GM19372 (cell line): ENCODE measurements at regions not wholly inside any gene's neighbourhood (a gene's known extent, or its start where the extent isn't known, plus 50 kb on each side); places are given as distances from the start of the nearest gene placed in this dataset.
"Not testable (repeated sequence)": the region's sequence is repeated elsewhere in the genome, so short reads cannot be mapped to it uniquely, and the experiment has no call there.

Experiments used
- ATAC-seq: cut with Tn5 transposase; IDR thresholded peaks from one replicate; pipeline ENCODE4 v1.9.1; 2021; ENCODE audit warnings: mild to moderate bottlenecking, low read depth, moderate library complexity; ENCODE audit not compliant: unreplicated experiment

- peak; percentile 35 for ATAC-seq
These were observed 173.4 kb upstream of the ATP2B1 start for GRCh38 chr12:89882050-89882449.

DNA sequence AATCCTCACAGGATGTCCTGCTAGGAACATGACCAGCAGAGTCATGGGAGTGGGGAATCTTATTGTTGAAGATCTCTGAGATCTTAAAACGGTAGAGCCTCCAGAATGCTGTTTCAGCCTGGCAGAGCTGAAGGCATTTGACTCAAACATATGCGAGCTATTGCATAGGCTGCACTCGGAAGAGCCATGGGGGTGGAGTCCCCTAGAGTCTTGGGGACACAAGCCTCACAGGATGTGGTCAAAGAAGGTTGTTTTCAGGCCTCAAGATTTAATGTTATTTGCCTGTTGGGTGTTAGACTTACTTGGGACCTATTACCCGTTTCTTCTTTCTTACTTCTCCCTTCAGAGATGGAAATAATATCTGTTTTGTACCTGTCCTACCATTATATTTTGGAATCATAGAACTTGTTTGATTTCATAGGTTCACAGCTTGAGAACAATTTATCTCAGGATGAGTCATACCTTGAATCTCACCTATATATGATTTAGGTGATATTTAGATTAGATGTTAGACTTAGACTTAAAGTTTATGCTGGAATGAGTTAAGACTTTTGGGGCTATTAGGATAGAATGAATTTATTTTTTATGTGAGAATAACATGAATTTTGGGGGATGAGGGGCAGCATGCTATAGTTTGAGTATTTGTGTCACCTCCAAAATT lies 172.2 kb upstream of the ATP2B1 start:
- ATAC-seq = peak; percentile 87

DNA sequence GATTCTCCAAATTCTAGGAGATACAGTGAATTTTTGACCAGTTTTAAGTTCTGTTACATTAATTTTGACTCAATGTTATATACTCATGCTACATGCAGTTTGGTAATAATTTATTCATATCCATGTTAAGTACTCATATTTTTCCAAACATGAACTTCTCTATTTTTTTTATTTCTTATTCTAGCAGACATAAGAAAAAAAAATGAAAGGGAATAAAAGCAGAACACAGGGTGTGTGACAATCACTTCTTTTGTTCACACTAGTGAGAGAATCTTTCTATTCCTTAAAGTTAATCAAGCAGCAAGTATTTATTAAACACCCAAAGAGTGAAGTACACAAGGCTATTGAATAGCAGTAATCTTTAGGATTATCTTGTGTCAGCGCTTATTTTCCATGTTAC lies 171.1 kb upstream of the ATP2B1 start:
- ATAC-seq = no peak

GRCh38 chr12:89878950-89879349 lies 170.3 kb upstream of the ATP2B1 start:
- ATAC-seq = no peak

DNA sequence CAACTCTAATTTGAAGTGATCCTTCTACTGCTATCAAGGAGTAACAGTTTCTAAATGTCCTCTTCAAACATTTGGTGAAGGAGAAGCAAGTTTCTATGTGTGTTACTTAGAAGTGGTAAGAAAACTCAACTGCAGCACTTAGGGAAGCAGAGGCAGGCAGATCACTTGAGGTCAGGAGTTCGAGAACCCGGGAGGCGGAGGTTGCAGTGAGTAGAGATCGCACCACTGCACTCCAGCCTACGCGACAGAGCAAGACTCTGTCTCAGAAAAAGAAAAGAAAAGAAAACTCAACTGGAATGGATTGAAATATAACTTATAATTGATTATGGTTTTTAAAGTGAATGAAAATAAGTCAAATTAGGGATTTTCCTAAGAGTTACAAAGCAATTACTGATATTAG lies 169.7 kb upstream of the ATP2B1 start:
- no peak for ATAC-seq

DNA sequence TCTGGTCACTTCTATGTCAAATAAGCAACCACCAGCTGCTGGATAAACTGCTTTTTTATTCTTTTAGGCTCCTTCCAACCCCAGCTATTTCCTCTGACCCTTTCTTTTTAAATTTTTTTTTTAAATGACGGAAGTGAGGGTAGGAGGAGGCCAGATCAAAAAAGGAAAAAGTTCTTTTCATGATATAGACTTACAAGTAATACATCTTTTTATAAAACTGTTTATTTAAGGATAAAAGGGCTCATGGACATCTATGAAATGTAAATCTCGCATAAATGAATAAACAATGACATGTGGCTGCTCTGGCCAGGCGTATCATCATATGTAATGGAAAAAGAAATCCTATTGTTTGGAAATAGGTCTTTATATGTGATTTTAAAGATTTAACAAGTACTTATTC lies 169.0 kb upstream of the ATP2B1 start:
- ATAC-seq = no peak

- no peak for ATAC-seq
These were observed 168.5 kb upstream of the ATP2B1 start for GRCh38 chr12:89877136-89877535.

DNA sequence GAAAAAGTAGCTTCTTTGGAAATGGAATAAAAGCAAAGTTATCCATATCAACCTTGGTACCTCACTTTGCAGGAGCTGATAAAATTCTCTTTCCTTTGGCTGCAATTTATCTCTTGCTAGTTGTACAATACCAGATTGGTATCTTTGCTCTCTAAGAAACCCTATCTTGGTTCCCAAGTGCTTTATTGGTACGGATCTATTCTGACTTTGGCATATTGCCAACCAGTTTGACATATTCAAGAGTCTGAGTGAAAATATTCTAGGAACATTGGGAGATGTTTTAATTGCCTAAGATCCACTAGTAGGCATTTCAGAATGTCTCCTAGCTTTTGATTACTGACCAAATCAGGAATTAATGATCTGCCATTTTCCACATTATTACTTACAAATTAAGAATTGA lies 167.2 kb upstream of the ATP2B1 start:
- no peak for ATAC-seq

- ATAC-seq = no peak
These were observed 166.6 kb upstream of the ATP2B1 start for GRCh38 chr12:89875225-89875624.

DNA sequence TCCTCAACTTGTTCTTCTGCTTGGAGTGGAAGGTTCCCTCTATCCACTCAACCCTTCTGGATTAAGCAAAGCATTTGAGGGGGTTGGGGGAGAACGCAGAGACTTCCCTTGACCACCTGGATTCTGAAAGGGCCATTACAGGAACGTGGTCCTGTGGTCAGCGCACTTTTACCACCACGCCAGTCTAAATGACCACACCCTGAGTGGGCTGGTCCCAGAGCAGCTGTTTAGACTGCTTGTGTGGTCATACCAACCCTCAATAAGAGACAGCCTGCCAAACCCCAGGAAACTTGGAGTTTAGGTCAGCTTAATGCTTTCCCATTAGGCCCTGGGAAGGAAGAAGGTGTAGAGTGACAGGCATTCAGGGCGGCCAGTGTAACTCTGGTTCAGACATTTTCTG lies 165.5 kb upstream of the ATP2B1 start:
- no peak for ATAC-seq

- ATAC-seq = no peak
These were observed 165.1 kb upstream of the ATP2B1 start for GRCh38 chr12:89873745-89874144.

DNA sequence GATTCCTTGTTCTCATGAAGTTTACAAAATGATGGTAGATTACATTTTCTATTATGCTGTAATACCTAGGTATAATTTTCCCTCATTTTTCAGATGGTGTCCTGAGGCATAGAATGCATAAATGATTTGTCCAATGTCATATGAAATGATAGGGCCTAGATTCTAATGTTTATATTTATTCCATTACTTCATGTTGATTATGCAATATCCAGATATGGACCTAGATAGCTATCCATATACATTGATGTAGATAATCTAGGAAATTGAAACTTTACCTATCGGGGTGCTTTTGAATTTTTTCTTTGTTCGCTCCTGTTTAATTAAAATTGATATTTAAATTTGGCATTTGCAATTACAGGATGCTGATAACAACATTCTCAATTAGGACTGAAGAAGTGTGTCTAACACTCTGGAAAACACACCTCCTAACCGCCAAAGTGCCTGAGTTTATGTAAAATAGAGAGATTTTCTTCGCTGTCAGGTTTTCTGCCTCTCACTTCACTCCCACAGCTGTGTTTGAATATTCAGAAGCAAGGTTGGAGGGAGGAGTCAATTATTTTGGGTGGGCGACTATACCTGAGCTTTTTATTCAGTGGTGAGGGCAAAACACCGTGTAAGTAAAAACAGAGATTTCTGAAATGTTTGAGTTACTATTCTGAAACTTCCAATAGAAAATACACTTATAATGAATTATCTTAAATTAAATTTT lies 164.4 kb upstream of the ATP2B1 start:
- no peak for ATAC-seq

GRCh38 chr12:89870413-89871184 lies 162.0 kb upstream of the ATP2B1 start:
- ATAC-seq = no peak

DNA sequence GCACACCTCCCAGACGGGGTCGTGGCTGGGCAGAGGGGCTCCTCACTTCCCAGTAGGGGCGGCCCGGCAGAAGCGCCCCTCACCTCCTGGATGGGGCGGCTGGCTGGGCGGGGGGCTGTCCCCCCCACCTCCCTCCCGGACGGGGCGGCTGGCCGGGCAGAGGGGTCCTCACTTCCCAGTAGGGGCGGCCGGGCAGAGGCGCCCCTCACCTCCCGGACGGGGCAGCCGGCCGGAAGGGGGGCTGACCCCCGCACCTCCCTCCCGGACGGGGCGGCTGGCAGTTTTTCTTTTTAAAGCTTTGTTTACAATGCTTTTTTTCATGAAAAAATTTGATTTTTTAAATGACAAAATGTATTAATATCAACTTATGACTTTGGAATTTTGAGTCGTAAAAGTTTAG lies 159.0 kb upstream of the ATP2B1 start:
- ATAC-seq = not testable (repeated sequence)

DNA sequence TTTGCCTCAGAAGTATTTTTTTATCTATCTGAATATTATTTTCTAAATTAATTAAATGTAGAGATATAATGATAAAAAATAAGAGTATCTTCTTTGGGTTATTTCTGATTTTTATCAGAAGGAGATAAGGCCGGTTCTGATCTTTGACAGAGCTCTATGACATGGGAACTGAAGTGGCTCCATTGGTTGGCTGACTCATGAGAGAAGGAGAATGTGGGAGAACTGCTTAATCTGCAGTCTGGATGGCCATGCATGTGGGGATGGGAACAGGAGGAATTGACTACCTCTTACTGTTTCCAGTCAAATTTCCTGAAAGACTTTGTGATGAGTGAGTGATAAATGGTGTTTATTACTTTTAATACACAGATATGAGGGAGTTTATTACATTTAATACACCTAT lies 155.8 kb upstream of the ATP2B1 start:
- no peak for ATAC-seq

DNA sequence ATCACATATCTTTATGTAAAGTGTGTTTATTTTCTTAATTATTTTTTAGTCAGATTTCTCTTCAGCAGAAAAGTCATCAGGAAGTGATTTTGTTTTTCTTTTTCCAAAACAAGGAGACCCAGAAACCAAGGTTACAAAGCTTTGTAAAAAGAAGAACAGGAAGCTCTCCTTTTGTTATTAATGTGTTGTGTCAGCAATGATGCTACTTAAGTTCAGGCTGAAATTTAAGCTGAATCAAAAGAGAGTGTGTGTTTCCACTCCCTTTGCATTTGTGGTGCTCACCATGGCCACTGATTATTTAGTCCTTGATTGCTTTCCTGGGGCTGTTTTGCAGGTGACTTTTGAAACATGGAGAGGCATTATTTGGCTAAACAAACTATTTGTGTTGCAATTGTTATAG lies 155.3 kb upstream of the ATP2B1 start:
- ATAC-seq = peak; percentile 21

DNA sequence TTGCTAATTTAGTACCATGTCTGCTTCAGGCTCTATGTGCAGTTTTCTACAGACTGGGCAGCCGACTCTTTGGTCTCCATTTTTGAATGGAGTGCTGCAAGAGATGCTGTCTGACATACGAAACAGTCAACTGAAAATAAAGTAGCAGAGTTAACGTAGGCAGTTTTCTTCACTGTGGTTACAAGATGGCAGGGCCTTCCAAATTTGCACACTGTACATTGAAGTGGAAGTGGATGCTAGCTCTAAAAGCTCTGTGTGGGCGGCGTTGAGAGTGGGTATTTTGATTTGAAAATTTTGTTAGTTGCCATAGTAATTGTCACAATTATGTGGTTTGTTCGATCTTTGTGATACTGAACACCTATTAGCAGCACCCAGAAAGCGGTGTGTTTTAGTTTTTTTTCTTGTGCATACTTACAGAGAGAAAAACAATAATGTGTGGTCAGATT lies 154.9 kb upstream of the ATP2B1 start:
- ATAC-seq = peak; percentile 66

DNA sequence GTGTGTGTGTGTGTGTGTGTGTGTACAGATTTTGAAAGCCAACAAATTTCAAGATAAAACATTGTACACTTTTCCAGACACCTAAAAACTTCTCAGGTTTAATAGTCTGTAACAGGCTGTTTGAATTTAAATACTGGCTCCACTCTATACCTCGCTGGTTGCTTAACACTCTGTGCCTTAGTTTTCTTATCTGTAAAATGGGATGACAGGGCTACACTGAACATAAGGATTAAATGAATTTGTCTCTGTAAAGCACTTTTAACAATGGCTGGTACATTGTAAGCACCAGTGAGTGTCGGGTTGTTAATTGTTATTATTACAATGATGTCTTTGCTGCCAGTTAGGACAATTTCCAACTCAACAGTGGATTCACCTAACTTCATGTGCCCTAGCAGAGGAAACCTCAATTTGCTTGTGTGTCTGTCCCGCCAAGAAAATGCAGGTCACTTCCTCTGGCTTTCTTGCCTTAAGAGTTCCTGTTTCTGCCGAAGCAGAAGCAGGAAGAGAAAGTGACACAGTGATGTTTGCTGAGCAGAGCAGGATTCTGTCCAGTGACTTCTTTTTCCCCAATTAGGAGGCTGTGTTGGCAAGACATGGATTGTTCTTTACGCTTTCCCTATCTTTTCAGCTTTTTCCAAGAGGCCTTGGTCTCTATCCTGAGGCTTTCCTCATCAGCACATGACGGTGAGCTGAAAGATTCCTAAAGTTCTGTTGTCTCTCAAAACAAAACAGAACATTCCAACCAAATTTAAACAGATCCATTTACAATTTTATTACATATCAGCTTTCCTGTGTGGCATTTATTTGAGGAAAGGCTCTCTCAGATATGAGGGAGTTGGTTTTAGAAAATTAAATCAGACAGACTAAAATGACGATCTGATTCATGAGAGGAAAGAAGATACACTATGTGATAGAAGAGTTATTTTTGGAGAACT lies 154.1 kb upstream of the ATP2B1 start:
- peak; percentile 54 for ATAC-seq

DNA sequence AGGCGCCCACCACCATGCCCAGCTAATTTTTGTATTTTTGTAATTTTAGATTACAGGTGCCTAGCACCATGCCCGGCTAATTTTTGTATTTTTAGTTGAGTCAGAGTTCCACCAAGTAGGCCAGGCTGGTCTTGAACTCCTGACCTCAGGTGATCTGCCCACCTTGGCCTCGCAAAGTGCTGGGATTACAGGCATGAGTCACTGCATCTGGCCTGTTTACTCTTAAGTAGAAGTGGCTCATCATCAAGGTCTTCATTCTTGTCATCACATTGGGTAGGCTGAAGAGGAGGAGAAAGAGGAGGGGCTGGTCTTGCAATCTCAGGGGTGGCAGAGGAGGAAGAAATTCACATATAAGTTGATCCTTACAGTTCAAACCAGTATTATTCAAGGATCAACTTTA lies 152.4 kb upstream of the ATP2B1 start:
- ATAC-seq = no peak

GRCh38 chr12:89859508-89860220 lies 151.0 kb upstream of the ATP2B1 start:
- no peak for ATAC-seq
